ENCODE measurements at regions not wholly inside any gene's neighbourhood (a gene's known extent, or its start where the extent isn't known, plus 50 kb on each side); places are given as distances from the start of the nearest gene placed in this dataset.
A peak's percentile ranks its signal among the peaks of the same experiment; 100 is the strongest.

DNA sequence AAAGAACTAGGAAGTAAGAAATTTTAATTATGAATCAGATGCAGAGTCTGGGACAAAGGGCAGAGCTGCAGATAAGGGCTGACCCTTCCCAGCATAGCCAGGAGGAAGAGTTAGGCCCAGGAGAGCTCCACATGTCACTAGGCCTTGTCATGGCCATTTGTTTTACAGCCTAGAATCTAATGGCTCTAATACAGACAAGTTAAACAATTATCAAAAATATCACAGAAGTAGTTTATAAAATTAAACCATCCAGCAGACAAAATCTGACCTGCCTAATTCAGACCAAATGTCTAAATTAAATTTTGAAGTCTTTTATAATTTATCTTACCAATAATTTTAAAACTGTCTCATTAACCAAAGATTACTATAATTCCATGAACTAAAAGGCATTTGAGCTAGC lies 1369.5 kb downstream of the CDH11 start:
- DNase-seq (ENCODE audit: low read depth in 1 of 2, low spot score in 1 of 2) = peak in 1 of 2 donors; percentile 10
- Histone ChIP-seq H3K4me3 (no peak overlapping the region), H3K9me3 (ENCODE audit: low read depth) (no peaks in the 10 kb centered on the region), H3K4me1 (ENCODE audit: low read depth) (no peaks in the 10 kb centered on the region), H3K27ac (no peak overlapping the region), H3K36me3 (no peaks in the 10 kb centered on the region), H3K27me3 (no peaks in the 10 kb centered on the region)
- TF ChIP-seq, protein P1, sequence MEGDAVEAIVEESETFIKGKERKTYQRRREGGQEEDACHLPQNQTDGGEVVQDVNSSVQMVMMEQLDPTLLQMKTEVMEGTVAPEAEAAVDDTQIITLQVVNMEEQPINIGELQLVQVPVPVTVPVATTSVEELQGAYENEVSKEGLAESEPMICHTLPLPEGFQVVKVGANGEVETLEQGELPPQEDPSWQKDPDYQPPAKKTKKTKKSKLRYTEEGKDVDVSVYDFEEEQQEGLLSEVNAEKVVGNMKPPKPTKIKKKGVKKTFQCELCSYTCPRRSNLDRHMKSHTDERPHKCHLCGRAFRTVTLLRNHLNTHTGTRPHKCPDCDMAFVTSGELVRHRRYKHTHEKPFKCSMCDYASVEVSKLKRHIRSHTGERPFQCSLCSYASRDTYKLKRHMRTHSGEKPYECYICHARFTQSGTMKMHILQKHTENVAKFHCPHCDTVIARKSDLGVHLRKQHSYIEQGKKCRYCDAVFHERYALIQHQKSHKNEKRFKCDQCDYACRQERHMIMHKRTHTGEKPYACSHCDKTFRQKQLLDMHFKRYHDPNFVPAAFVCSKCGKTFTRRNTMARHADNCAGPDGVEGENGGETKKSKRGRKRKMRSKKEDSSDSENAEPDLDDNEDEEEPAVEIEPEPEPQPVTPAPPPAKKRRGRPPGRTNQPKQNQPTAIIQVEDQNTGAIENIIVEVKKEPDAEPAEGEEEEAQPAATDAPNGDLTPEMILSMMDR (IDR thresholded peaks at IDR 0.05; ENCODE audit: low read depth, low read length) = no peak

DNA sequence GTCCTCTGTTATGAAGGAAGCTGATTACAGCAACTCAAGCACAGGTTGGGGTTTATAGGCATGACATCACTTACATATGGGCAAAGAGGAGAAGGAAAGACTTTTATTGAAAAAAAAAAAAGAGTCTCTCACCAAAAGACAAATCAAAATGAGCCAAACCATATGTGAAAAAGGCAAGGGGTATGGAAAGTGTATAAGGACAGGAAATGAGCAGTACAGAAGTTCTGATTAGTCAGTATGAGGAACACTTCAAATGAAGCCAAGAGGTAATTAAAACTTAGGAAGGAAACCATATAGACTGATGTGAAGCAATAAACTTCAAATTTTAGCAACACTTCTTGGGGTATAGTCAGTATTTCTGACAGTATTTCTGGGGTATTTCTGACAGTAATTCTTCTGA lies 1372.6 kb downstream of the CDH11 start:
- Histone ChIP-seq H3K27ac (no peak overlapping the region), H3K4me1 (ENCODE audit: low read depth) (no peaks in the 10 kb centered on the region), H3K4me3 (no peak overlapping the region), H3K9me3 (ENCODE audit: low read depth) (no peaks in the 10 kb centered on the region), H3K27me3 (no peaks in the 10 kb centered on the region), H3K36me3 (no peaks in the 10 kb centered on the region)
- peak in 1 of 2 donors; percentile 30 for DNase-seq (ENCODE audit: low read depth in 1 of 2, low spot score in 1 of 2)
- TF ChIP-seq, protein P1 (IDR thresholded peaks at IDR 0.05; ENCODE audit: low read depth, low read length) = no peak

DNA sequence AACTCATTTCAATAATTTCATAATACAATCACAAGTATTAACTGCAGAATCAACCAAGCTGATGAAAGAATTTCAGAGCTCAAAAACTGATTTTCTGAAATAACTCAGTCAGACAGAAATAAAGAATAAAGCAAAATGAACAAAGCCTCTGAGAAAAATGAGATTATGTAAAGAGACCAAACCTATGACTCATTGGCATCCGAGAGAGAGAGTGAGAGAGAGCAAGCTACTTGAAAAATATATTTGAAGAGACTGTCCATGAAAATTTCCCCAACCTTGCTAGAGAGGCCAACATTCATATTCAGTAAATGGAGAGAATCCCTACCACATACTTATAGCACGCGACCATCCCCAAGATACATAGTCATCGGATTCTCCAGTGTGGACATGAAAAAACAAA lies 1376.4 kb downstream of the CDH11 start:
- Histone ChIP-seq H3K27ac (no peak overlapping the region), H3K36me3 (no peaks in the 10 kb centered on the region), H3K4me1 (ENCODE audit: low read depth) (no peaks in the 10 kb centered on the region), H3K4me3 (no peak overlapping the region), H3K27me3 (no peaks in the 10 kb centered on the region), H3K9me3 (ENCODE audit: low read depth) (no peaks in the 10 kb centered on the region)
- DNase-seq (ENCODE audit: low read depth in 1 of 2, low spot score in 1 of 2) = peak in 1 of 2 donors; percentile 51
- TF ChIP-seq, protein P1 (IDR thresholded peaks at IDR 0.05; ENCODE audit: low read depth, low read length) = no peak

DNA sequence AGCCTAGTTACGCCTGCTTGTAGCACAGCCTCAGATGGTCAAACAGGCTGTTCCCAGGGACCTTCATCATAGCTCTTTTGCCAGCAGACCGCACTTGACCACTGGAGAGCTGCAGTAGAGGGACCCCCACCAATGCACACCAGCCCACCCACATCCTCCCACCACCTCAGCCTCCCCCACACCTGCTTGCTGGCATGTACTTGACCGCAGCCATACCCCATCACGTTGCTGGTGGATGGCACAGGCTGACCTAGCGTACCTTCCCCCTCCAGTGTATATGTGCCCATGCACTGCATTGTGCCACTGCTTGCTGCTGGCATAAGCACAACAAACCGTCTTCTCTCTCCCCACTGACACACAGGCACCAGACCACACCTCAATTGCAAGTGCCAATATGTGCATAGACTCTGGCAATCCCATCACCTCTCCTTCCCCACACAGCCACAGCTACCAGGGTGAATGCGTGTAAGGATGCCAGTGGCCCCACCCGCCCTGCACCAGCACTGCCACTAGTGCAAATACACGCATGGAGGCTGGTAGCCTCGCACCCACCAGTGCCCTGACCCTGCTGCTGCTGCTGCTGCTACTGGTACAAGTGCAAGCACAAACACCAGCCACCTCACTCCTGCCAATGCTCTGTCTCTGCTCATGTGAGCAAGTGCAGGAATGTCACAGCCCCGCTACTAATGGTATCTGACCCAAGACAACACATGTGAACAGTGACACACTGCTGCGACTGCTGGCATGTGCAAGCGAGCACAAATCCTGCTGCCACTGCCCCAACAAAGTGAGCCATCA lies 1377.6 kb downstream of the CDH11 start:
- no peak overlapping the region for H3K27ac ChIP-seq
- H3K4me3 ChIP-seq = no peak overlapping the region
- DNase-seq (ENCODE audit: low read depth in 1 of 2, low spot score in 1 of 2) = peak in 1 of 2 donors; percentile 0
- no peaks in the 10 kb centered on the region for H3K9me3 ChIP-seq (ENCODE audit: low read depth)
- TF ChIP-seq, protein P1 (IDR thresholded peaks at IDR 0.05; ENCODE audit: low read depth, low read length) = no peak
- H3K36me3 ChIP-seq = no peaks in the 10 kb centered on the region
- no peaks in the 10 kb centered on the region for H3K27me3 ChIP-seq
- no peaks in the 10 kb centered on the region for H3K4me1 ChIP-seq (ENCODE audit: low read depth)

DNA sequence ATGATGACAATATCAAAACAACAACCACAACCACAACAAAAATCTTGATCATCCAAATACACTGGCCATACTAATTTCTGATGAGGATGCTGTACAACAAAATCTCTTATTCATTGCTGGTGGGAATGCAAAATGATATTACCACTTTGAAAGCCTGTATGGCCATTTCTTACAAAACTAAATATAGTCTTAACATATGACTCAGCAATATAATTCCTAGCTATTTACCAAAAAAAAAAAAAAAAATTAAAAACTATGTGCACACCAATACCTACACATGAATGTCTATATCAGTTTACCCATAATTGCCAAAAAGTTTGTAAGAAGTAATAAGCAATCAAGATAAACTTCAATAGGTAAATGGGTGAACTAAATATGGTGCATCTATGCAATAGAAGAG lies 1379.7 kb downstream of the CDH11 start:
- no peak overlapping the region for H3K4me3 ChIP-seq
- DNase-seq (ENCODE audit: low read depth in 1 of 2, low spot score in 1 of 2) = no peak
- H3K36me3 ChIP-seq = no peaks in the 10 kb centered on the region
- no peak overlapping the region for H3K27ac ChIP-seq
- no peaks in the 10 kb centered on the region for H3K27me3 ChIP-seq
- H3K4me1 ChIP-seq (ENCODE audit: low read depth) = no peaks in the 10 kb centered on the region
- no peaks in the 10 kb centered on the region for H3K9me3 ChIP-seq (ENCODE audit: low read depth)
- TF ChIP-seq, protein P1 (IDR thresholded peaks at IDR 0.05; ENCODE audit: low read depth, low read length) = no peak

All from cardiac muscle cell (in vitro differentiated cells and primary cell).